SU-DHL-6 (cell line): ENCODE measurements at regions not wholly inside any gene's neighbourhood (a gene's known extent, or its start where the extent isn't known, plus 50 kb on each side); places are given as distances from the start of the nearest gene placed in this dataset.

Experiments used
- EZH2phosphoT487 ChIP-seq: fragments of 200-600 bp; sonication (generic), shearing (Covaris generic); conservative IDR thresholded peaks from 2 replicates; pipeline ENCODE4 v1.6.1; 2018; ENCODE audit warnings: mild to moderate bottlenecking, antibody characterized with exemption, low read length, moderate library complexity, mixed read lengths
- TF ChIP-seq, protein P1 (sequence below): fragments of 200-600 bp; sonication (generic); IDR thresholded peaks from one replicate; pipeline ENCODE4 v1.5.1; 2017; ENCODE audit warnings: antibody characterized with exemption, mild to moderate bottlenecking, low read length, moderate library complexity; ENCODE audit not compliant: insufficient read depth, poor library complexity, severe bottlenecking

DNA sequence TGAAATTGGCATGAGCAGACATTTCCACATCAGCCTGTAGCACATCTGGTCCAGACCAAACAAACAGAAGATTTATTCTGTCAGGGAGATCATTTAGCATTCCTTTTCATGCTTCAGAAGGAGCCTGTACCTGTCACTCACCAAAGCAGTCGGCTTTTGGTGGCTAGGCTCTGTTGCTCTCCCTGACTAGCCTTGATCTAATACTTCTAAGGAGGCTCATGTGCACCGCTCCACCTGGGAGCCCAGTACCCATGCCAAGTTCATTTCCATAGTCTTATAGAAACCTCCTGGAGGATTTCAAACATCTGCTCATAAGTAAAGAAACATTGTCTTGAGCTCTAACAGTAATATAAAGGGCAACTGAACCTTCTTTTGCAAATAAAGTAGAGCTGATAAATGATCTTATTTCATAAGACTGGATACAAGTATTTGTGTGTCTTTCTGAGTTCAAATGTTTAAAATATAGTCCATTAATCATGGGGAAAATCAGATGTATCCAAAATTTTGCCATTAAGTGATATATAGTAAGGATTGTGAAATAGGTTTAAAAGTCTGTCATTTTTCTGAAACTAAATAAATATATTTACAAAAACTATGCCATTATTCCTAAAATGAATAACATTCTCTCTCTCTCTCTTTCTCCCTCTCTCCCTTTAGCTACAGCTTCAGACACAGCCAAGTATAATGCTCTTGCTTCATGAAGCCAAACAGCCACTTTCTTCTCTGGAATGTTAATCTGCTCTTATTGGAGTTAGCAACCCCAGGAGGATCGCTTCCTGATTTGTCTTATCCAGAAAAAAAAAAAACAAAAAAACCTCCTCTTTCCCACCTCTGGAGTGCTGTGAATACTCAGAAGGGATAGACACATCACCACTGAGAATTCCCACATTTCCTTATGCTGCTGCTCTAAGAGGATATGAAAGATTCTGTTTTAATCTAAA is 192.7 kb upstream of the TFAP2D start:
- TF ChIP-seq, protein P1, sequence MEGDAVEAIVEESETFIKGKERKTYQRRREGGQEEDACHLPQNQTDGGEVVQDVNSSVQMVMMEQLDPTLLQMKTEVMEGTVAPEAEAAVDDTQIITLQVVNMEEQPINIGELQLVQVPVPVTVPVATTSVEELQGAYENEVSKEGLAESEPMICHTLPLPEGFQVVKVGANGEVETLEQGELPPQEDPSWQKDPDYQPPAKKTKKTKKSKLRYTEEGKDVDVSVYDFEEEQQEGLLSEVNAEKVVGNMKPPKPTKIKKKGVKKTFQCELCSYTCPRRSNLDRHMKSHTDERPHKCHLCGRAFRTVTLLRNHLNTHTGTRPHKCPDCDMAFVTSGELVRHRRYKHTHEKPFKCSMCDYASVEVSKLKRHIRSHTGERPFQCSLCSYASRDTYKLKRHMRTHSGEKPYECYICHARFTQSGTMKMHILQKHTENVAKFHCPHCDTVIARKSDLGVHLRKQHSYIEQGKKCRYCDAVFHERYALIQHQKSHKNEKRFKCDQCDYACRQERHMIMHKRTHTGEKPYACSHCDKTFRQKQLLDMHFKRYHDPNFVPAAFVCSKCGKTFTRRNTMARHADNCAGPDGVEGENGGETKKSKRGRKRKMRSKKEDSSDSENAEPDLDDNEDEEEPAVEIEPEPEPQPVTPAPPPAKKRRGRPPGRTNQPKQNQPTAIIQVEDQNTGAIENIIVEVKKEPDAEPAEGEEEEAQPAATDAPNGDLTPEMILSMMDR: no peak
- no peak for TF ChIP-seq EZH2phosphoT487
